ENCODE measurements at regions not wholly inside any gene's neighbourhood (a gene's known extent, or its start where the extent isn't known, plus 50 kb on each side); places are given as distances from the start of the nearest gene placed in this dataset.

DNA sequence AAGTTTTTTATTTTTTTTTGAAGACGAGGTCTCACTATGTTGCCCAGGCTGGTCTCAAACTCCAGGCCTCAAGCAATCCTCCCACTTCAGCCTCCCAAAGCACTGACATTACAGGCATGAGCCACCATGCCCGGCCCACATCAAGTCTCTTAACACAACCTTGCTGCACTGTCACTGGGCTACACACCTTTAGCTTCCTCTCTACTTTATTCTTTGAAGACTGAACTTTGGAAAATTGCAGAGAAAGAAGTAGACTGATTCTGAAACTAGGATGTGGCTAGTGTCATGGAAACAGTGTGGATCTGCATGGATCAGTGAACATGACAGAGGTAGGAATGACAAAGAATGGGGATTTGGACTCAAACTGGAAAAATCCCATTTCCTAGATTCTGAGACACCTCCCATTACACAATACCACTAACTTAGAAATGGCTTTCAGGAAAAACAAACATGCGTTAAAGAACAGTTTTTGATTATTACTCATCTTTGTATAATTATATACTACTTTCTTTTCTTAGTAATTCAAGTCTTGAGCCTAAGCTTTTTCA is 99.6 kb upstream of the SPON1 start:
- TF ChIP-seq, protein P1, sequence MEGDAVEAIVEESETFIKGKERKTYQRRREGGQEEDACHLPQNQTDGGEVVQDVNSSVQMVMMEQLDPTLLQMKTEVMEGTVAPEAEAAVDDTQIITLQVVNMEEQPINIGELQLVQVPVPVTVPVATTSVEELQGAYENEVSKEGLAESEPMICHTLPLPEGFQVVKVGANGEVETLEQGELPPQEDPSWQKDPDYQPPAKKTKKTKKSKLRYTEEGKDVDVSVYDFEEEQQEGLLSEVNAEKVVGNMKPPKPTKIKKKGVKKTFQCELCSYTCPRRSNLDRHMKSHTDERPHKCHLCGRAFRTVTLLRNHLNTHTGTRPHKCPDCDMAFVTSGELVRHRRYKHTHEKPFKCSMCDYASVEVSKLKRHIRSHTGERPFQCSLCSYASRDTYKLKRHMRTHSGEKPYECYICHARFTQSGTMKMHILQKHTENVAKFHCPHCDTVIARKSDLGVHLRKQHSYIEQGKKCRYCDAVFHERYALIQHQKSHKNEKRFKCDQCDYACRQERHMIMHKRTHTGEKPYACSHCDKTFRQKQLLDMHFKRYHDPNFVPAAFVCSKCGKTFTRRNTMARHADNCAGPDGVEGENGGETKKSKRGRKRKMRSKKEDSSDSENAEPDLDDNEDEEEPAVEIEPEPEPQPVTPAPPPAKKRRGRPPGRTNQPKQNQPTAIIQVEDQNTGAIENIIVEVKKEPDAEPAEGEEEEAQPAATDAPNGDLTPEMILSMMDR (IDR thresholded peaks at IDR 0.05; ENCODE audit: low read depth, low read length, missing control alignments), result no peak
- no peak for DNase-seq (ENCODE audit: extremely low read depth, low read depth)
- no peak overlapping the region for H3K4me3 ChIP-seq (replicated peaks; ENCODE audit: low read depth, low read length)

DNA sequence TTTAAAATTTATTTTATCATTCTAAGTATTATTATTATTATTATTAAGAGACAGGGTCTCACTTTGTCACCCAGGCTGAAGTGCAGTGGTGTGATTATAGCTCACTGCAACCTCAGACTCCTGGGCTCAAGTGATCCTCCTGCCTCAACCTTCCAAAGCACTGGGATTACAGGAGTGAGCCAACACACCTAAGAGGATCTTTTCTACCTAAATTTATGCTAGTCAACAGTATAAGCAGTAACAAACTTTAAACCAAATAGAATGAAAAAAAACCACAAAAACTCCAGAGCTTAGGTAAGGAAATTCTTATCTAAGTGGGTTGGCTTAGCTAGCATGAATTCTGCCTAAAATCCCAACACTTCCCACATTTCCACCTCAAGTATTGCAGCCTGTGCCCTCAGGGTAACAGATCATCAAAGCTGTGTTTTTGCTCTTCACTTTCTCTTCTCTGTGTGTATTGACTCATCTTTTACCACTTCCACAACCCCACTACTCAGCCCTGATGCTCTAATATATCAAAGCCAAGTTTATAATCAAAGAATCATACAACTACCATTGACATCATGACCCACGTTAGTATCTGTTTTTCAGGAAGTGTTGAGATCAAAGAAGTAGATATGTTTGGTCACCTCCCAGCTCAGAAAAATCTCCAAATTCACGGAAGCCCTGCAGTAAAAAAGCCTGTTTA is 93.7 kb upstream of the SPON1 start:
- TF ChIP-seq, protein P1 (IDR thresholded peaks at IDR 0.05; ENCODE audit: low read depth, low read length, missing control alignments), result no peak
- H3K4me3 ChIP-seq (replicated peaks; ENCODE audit: low read depth, low read length), result no peak overlapping the region
- DNase-seq (ENCODE audit: extremely low read depth, low read depth), result no peak

DNA sequence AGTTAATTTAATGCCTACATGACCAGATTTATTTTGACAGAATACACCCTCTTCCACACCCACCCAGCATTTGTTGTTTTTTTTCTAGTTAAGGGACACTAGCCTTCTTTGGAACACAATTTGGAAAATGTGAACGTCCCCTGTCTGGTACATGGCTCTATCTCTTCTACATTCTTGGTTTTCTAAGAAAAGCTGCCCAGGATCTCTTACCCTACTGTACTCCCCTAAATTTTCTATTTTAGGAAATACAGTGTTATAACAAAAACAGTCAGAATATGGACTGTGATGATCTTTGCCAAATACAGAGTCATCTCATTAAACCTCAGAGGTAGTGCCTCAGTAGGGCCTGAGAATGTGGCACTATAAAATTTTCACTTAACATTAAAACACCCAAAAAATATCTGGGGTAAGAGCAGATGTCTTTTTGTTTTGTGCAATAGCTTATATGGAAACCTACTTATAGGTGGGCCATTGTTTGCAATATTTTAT is 93.1 kb upstream of the SPON1 start:
- no peak for DNase-seq (ENCODE audit: extremely low read depth, low read depth)
- TF ChIP-seq, protein P1 (IDR thresholded peaks at IDR 0.05; ENCODE audit: low read depth, low read length, missing control alignments), result no peak

DNA sequence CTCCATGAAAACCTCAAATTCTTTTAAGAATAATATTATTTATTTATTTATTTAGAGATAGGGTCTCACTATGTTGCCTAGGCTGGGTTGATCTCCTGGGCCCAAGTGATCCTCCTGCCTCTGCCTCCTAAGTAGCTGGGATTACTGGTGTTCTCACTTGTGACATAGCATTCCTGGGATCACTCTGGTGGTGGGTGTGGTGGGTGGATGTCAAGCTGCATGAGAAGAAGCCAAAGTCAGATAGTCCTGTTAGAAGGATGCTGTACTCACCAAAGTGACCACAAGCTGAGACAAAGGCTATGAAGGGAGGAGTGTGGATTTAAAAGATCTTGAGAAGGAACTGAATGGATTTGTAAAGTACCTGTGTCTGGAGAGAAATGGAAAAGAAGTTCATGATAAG is 87.9 kb upstream of the SPON1 start:
- TF ChIP-seq, protein P1 (IDR thresholded peaks at IDR 0.05; ENCODE audit: low read depth, low read length, missing control alignments), result no peak
- DNase-seq (ENCODE audit: extremely low read depth, low read depth), result no peak

More for the DNA sequence above, 93.1 kb upstream of the SPON1 start:
- H3K4me3 ChIP-seq (replicated peaks; ENCODE audit: low read depth, low read length), result no peak overlapping the region

DNA sequence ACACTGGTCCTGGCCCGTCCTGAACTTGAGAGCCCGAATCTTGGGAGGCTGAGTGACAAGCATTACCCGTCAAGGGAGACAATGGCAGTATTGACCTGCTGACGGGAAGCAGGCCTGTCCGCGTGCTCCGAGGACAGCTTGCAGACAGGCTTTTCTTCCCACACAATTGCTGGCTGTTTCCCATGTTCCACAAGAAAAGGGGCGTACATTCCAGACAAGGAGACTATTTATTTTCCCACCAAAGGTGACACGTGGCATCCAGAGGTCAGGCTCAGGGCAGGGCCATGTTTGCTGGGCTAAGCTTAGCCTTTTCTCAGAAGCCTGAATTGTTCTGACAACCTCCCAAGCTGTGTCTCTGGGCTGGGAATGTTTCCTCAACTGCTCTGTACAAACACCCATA is 86.9 kb upstream of the SPON1 start:
- TF ChIP-seq, protein P1 (IDR thresholded peaks at IDR 0.05; ENCODE audit: low read depth, low read length, missing control alignments), result no peak
- no peak overlapping the region for H3K4me3 ChIP-seq (replicated peaks; ENCODE audit: low read depth, low read length)
- DNase-seq (ENCODE audit: extremely low read depth, low read depth), result no peak

More for the DNA sequence above, 87.9 kb upstream of the SPON1 start:
- no peak overlapping the region for H3K4me3 ChIP-seq (replicated peaks; ENCODE audit: low read depth, low read length)

DNA sequence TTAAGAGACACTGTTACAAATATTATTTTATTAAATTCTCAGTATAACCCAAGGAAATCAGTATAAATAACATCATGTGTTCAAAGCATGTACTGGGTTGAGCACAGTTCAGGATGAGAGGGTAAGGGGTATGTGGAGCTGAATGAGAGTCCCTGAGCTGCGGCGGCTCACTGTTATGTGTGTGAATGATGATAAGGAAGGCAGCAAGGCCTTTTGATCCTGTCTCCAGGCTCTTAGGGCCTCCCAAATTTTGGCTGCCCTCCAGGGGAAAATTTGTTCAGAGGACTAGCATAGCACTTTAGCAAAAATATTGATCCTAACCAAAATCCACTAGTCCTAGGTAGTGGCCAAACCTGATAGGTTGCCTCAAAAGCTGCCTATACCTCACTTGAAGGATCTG is 86.1 kb upstream of the SPON1 start:
- TF ChIP-seq, protein P1 (IDR thresholded peaks at IDR 0.05; ENCODE audit: low read depth, low read length, missing control alignments), result no peak
- H3K4me3 ChIP-seq (replicated peaks; ENCODE audit: low read depth, low read length), result no peak overlapping the region
- DNase-seq (ENCODE audit: extremely low read depth, low read depth), result no peak
